HFF-Myc (cell line): ENCODE measurements at regions not wholly inside any gene's neighbourhood (a gene's known extent, or its start where the extent isn't known, plus 50 kb on each side); places are given as distances from the start of the nearest gene placed in this dataset.
A peak's percentile ranks its signal among the peaks of the same experiment; 100 is the strongest.

ENCODE experiments used
- DNase-seq: peaks from one replicate; pipeline ENCODE4 v3.0.0-alpha.2; 2011; ENCODE audit warnings: low read depth; ENCODE audit errors: extremely low read depth
- H3K4me3 ChIP-seq: replicated peaks from 2 replicates; pipeline ENCODE4 v1.5.1; 2011; ENCODE audit warnings: low read depth, mild to moderate bottlenecking, control low read depth, low read length
- TF ChIP-seq, protein P1 (sequence below): IDR thresholded peaks from 2 replicates; pipeline ENCODE4 v1.5.1; 2012; ENCODE audit warnings: mild to moderate bottlenecking, low read depth, low read length, control low read depth; ENCODE audit errors: missing control alignments

DNA sequence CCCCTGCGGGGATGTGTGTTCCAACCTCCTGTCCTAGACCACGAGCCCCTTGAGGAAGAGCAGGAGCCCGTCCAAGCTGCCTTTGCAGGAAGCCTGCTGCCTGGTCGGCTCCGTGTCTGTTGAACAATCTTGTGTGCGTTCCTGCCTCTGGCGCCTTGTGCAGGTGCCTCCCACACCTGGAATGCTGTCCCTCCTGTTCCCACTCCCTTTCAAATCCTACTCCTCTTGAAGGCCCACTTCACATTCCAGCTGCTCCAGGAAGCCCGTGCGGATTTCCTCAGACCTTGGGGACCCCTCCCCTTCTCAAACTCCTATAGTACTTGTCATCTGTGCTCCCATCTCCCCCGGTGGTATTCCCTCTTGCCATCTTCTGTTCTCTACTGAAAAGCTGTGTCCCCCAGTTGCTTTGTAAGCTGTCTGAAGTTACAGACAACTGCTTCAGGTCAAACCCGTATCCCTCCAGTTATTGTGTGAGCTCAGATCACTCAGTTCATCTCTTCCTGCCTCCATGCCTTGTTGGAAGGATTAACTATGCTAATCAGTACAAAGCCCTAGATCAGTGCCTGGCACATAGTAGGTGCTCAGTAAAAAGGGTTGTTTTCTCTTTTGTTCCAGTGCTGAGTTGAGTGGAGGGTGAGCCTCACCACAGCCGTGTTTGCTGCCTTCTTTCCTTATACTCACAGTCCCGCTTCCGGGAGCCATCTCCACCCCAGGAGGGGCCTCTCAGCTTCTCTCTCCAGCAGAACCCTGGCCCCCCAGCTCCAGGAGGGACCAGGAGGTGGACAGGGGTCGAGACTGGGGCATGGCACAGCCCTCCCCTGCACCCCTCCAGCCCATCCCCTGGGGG lies 241.8 kb upstream of the CIBAR2 start:
- DNase-seq: no peak
- H3K4me3 ChIP-seq: peak overlapping the region; percentile 21
- TF ChIP-seq, protein P1, sequence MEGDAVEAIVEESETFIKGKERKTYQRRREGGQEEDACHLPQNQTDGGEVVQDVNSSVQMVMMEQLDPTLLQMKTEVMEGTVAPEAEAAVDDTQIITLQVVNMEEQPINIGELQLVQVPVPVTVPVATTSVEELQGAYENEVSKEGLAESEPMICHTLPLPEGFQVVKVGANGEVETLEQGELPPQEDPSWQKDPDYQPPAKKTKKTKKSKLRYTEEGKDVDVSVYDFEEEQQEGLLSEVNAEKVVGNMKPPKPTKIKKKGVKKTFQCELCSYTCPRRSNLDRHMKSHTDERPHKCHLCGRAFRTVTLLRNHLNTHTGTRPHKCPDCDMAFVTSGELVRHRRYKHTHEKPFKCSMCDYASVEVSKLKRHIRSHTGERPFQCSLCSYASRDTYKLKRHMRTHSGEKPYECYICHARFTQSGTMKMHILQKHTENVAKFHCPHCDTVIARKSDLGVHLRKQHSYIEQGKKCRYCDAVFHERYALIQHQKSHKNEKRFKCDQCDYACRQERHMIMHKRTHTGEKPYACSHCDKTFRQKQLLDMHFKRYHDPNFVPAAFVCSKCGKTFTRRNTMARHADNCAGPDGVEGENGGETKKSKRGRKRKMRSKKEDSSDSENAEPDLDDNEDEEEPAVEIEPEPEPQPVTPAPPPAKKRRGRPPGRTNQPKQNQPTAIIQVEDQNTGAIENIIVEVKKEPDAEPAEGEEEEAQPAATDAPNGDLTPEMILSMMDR: no peak

DNA sequence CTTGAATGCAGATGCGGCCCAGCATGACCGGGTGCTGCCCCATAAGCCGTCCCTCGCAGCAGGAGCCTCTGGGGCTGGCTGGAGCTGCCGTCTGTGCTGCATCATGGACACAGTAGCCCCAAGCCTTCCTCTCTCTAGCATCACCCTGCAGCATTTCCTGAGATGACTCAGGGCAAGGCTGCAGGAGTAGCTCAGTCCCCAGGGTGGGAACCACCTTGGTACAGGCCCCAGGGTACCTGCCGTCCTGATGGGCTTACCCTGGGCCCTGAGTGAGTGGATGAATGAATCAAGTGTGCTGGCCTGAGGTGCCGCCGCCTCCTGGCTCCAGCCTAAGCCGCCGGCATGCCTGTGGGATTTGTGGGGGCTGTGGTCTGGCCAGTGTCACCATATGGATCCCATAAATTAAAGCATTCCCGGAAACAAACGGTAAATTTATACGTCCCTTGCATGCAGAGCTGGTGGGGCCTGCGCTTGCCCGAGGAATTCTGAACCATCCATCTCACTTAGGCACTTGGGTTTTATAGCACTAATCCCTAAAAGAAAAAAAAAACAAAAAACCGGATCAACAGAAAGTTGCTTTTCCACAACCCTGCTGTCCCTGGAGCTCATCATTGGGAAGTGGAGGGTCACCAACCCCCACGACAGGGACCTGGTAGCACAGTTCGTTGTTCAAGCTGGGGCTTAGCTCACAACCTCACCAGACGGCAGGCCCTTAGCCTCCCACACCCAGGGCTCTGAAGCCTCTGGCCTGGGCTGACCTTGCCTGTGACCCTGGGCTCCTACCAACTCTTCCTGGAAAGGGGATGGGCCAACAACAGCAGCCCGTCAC lies 242.6 kb upstream of the CIBAR2 start:
- H3K4me3 ChIP-seq: peak overlapping the region; percentile 21
- peak; percentile 91 for DNase-seq
- TF ChIP-seq, protein P1: no peak

DNA sequence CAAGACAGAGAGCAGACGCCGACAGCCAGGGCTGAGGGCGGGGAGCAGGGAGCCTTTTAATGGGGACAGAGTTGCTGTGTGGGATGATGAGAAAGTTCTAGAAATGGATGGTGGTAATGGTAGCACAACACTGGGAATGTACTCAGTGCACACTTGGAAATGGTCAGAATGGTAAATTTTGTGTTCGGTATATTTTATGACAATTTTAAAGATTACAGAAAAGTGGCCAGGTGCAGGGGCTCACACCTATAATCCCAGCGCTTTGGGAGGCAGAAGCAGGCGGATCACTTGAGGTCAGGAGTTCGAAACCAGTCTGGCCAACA lies 243.2 kb upstream of the CIBAR2 start:
- no peak for DNase-seq
- no peak overlapping the region for H3K4me3 ChIP-seq
- TF ChIP-seq, protein P1: no peak

DNA sequence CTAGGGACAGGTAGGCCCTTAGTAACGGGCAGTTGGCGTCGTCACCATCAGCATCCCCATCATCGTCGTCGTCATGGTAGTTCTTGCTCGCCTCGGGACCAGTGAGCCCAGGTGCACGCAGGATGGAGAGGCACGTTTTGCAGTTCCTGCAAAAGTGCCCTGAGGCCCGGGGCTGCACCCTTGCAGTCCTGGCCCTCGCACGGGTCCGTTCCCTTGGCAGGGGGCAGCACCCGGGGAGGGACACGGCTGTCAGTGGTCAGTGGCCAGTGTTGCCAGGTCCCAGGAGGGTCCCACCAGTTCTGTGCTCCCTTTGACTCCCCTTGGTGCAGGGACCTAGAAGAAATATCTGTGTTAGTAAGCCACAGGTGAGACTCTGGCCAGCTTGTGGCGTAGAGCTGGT lies 243.9 kb upstream of the CIBAR2 start:
- H3K4me3 ChIP-seq: no peak overlapping the region
- TF ChIP-seq, protein P1: no peak
- DNase-seq: no peak

DNA sequence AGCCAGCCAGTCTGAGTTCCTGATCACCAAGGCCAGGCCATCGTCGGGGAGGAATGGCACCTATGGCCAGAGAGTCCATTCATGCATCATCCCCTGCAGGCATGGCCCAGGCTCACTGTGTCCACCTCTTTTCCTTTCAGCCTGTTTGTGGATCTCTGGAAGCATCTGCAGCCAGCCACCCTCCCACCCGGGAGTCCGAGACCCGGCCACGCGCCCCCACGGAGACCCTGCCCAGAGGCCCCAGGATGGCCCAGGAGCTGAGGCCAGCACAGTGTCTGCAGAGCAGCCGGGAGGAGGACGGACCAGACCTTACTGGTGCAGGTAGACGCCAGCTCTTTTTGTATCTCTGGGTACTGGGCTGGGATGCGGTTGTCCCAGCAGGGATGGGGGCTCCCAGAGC lies 245.1 kb upstream of the CIBAR2 start:
- no peak overlapping the region for H3K4me3 ChIP-seq
- DNase-seq: no peak

DNA sequence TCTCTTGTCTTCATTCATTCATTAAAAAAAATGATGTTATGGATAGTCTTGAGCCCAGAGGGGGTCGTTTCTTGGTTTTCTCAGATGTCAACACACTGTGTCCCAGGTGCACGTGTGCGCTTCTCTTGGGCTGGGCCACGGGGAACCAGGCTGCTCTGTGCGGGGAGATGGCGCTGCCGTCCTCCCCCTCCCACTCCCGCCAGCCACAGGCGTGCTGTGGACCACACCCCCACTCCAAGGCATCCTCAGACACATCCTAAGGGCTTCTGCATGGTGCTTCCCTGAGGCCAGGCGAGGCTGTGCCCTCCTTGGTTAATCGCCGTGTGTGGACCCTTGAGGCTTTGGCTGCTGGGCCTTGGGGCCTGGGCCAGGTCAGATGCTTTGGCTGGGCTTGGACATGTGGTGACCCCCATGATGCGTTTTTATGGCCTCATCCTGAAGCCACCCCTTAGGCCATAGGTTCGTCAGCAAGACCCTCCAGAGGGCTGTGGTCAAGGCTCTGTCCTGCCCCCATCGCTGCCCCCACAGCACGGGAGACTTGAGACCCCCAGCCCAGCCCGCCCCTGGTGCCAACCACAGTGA lies 245.7 kb upstream of the CIBAR2 start:
- no peak overlapping the region for H3K4me3 ChIP-seq
- TF ChIP-seq, protein P1: no peak
- no peak for DNase-seq

More for the DNA sequence above, 245.1 kb upstream of the CIBAR2 start:
- TF ChIP-seq, protein P1: no peak
